ENCODE measurements at regions not wholly inside any gene's neighbourhood (a gene's known extent, or its start where the extent isn't known, plus 50 kb on each side); places are given as distances from the start of the nearest gene placed in this dataset.

DNA sequence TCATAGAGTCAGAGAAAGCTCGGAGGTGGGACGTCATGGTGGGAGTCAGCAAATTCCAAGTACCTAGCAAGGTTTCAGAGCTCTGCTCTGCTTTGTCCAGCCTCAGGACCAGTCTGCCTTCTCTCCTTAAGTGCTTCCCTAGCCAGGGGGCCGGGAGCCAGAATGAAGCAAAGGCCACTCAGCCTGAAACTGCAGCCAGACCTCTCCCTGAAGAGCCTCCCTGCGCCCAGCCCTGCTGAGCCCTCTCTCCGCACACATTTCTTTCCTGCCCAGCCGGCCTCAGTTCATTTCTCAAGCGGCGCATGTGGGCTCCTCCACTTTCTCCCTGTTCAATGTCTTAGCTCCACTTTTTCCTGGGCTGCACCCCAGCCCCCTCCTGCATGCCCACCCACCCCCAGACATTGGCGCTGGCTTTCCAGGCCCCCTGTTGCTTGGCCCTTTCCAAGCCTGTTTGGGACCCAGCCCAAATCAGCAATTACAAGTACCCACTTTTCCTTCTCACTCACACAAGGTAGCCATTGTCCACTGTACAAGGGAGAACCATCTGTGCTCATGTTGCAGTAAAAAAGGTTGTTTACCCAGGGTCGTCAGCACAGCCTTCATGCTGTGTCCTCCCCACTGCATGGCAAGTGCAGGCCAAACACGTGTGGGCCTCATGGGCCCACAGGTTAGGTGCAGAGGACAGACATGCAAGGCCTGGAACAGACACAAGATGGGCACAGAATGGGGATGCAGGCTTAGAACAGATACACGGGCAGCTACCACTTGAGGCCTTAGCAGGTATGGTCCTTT, 147.1 kb downstream of the MRPL14 start:
- DNase-seq = no peak

- no peak for DNase-seq
These were observed 147.7 kb downstream of the MRPL14 start for GRCh38 chr6:43979525-43979924.

GRCh38 chr6:43978473-43979346, 148.5 kb downstream of the MRPL14 start:
- no peak for DNase-seq

- DNase-seq = no peak
These were observed 149.7 kb downstream of the MRPL14 start for GRCh38 chr6:43977404-43978111.

DNA sequence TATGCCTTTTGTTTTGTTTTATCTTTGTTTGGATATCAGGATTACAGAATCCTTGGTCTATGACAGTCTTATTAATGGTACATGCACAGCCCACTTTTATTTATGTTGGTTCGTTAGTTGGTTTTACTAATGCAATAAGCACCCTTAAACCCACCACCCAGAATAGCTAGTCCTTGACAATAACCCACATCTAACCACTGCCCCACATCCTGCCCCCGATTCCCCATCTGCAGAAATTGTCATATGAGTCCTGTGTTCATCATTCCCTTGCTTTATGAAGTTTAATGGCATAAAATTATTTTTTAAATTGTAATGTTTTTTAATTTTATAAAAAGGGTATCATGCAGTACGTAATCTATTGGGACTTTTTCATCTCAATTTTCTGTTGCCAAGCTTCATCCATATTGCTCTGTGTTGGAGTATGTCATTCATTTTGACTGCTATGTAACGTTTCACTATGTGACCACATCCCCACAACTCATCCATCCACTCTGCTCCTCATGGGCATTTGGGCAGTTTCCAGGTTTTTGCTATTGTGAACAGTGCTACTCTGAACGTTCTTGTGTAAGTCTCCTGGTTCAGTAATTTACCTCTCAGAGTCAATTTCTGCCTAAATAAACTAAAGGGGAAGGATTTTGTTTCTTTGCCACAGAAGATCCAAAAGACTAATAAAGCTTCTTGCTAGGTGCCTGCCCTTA, 150.4 kb downstream of the MRPL14 start:
- no peak for DNase-seq

GRCh38 chr6:43974643-43975230, 152.5 kb downstream of the MRPL14 start:
- DNase-seq = no peak

DNA sequence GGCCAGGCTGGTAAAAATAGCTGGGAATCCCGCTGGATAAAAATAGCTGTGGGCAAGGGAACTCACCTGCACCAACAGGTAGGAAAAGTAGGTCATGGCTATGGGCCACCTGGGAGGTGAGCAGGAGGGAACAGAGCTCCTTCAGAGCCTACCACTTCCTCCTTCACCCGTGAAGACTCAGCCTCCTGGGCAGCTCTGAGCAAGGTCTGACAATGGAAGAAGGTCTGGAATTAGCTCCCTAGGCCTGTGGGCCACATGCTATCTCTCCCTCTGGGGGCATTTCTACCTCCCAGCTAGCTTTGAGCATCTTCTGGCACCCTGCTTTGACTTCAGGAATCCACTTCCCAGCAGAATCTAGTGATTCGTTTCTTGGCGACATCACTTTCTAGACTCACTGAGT, 153.9 kb downstream of the MRPL14 start:
- no peak for DNase-seq

- DNase-seq = no peak
These were observed 154.3 kb downstream of the MRPL14 start for GRCh38 chr6:43972913-43973300.

GRCh38 chr6:43972179-43972912, 154.9 kb downstream of the MRPL14 start:
- DNase-seq = no peak

- no peak for DNase-seq
These were observed 155.5 kb downstream of the MRPL14 start for GRCh38 chr6:43971776-43972126.

DNA sequence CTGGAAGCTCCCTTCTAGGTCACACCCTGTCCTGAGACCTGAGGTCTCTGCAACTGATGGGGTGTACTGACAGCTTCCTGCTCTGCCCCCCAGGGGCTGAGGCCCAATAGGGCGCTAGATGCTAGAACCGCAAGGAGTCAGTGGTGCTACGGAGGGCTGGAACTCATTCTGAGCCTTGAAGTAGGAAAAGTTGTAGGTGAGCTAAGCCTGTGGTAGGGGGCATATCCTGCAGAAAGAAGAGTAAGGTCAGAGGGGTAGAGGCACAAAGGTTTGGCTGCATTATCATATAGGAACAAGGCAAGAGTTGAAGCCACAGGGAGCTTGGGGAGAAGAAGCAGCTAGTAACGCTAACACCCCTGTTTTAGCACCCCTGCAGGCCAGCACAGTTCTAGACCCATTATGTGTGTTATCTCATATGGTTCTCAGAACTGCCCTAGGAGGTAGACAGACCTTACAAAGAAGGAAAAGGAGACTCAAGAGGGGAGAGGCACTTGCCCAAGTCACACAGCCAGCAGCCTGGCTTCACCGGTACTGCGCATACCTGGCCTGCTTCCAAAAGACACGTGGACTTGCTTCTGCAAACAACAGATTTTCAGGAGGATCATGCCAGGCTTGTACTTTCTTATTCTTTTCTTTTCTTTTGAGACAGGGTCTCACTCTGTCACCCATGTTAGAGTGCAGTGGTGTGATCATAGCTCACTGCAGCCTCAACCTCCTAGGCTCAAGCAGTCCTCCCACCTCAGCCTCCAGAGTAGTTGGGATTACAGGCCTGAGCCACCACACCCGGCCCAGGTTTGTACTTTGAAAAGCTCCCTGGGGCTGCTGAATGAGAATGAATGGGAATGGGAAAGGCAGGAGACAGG, 156.1 kb downstream of the MRPL14 start:
- no peak for DNase-seq

- no peak for DNase-seq
These were observed 157.0 kb downstream of the MRPL14 start for GRCh38 chr6:43970068-43970912.

- no peak for DNase-seq
These were observed 157.9 kb downstream of the MRPL14 start for GRCh38 chr6:43969158-43969981.

DNA sequence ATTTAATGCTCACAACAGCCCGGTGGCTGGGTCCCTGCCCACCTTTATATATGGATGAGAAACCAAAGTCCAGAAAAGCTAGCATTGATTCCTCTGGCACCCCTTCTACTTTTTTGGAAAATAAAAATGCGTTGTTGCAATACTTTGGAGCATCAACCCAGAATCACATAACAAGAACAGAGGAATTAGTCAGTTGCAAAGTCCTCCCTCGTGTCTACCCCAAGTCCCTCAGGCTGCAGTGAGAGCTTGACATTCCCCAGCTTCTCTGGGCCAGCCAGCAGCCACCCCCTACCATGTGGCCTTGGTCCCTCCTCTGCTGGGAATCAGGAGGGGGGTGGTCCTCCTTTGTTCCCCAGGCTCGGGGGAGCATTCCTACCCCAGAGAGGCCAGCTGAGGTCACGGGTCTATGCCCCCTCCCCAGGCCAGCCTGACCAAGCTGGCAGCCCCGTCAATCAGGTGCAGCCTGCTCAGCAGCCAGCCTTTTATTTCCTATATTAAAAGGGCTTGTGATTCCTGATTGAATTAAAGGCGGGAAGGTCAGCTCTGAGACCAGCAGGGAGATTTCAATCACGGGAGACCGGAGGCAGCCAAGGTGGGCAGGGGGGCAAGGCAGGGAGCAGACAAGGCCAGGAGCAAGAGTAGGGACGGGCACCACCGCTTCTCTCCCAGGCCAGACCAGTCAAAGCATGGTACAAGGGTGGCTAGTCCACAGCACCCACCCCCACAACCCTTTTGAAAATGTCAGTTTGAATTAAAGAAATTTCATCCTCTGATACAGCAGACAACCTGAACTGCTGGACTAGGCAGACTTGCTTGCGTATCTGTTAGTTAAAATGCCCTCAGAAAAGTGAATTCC, 158.9 kb downstream of the MRPL14 start:
- DNase-seq = no peak

DNA sequence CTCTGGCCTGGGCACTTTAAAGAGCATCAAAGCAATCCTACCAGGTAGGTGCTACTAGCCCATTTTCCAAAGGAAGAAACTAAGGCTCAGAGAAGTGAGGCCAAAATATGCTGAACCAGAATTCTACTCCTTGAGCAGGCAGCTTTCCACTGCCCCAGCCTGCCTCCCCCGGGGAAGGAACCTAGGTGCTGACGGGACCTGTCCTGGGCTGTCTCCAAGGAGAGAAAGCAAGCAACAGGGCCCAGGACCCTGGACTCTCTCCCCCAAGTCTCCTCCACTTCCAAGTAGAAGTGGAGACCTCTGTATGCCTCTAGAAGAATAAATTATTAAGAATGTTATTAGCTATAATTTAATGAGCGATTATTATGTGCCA, 159.5 kb downstream of the MRPL14 start:
- no peak for DNase-seq

DNA sequence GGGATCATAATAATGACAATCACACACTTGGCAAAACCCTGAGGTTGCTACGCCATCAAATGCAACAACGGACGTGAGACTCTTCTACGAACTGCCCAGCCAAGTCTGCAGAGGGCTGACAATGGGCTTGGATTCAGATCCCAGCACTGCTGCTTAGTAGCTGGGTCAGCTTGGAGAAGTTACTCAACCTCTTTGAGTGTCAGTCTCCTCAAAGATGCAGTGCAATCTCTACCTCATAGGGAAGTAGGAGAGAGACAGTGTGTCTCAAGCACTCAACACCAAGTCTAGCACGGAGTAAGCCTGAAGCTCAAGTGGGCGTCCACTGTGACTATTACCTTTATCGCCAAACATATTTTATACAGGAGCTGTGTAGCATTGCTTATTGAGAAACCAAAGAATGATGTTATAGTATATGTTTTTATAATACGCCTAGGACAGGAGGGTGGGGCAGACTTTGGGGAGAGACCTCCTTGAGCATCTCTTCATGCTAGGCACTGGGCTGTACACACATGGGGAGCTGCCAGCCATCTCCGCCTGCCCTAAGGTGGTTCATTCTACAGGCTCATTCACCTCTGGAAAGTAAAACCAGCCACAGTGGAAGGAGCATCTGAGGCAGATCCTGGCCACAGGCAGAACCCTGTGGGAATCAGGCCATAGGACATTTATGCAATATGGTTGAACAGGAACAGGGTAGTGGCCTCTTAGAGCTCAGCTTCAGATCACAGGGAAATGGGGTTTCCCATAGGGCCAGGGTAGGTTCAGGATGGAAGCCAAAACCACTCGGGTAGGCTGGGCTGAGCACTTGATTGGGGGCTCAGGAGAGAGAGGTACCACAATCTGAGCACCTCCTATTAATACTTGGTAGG, 160.2 kb downstream of the MRPL14 start:
- DNase-seq = no peak

DNA sequence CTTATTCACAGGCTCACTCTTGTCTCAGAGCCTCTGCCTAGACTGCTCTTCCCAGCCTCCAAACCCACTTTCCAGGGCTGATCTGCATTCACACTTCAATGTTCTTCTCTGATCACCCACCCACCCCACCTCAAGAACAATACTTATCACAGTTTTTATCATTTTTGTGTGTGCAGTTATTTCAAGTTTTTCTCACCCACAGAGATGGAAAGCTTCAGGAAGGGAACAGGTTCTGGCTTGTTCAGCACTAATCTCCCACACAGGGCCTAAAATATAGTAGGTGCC, 160.9 kb downstream of the MRPL14 start:
- DNase-seq = no peak
